Smooth muscle cell (in vitro differentiated cells): ENCODE measurements at regions not wholly inside any gene's neighbourhood (a gene's known extent, or its start where the extent isn't known, plus 50 kb on each side); places are given as distances from the start of the nearest gene placed in this dataset.

Experiments used
- DNase-seq: peaks from one replicate; lab custom pipeline; 2025; ENCODE audit not compliant: unreplicated experiment; lab: John Stamatoyannopoulos, UW
- H2AFZ ChIP-seq: fragments of 200-600 bp; sonication (generic); 2 replicates; pipeline ENCODE4 v1.6.0; 2016; ENCODE audit warnings: antibody characterized with exemption, low read depth, mild to moderate bottlenecking
- H3F3A ChIP-seq: fragments of 200-600 bp; sonication (generic); 2 replicates; pipeline ENCODE4 v1.6.0; 2017; ENCODE audit warnings: antibody characterized with exemption, low read depth
- H3K27ac ChIP-seq: fragments of 200-600 bp; sonication (generic); 2 replicates; pipeline ENCODE4 v1.5.1; 2016; ENCODE audit warnings: low read depth, mild to moderate bottlenecking
- H3K27me3 ChIP-seq: fragments of 200-600 bp; sonication (generic); 2 replicates; pipeline ENCODE4 v1.6.1; 2016; ENCODE audit warnings: low read depth, mild to moderate bottlenecking
- H3K36me3 ChIP-seq: fragments of 200-600 bp; sonication (generic); 2 replicates; pipeline ENCODE4 v1.5.1; 2016; ENCODE audit warnings: low read depth
- H3K4me1 ChIP-seq: fragments of 200-600 bp; sonication (generic); 2 replicates; pipeline ENCODE4 v1.5.1; 2016; ENCODE audit warnings: low read depth
- H3K4me2 ChIP-seq: fragments of 200-600 bp; sonication (generic); 2 replicates; pipeline ENCODE4 v1.6.0; 2016; ENCODE audit warnings: mild to moderate bottlenecking
- H3K4me3 ChIP-seq: fragments of 200-600 bp; sonication (generic); 2 replicates; pipeline ENCODE4 v1.5.1; 2016; ENCODE audit warnings: mild to moderate bottlenecking
- H3K79me2 ChIP-seq: fragments of 200-600 bp; sonication (generic); 2 replicates; pipeline ENCODE4 v1.6.0; 2016; ENCODE audit warnings: low read depth, mild to moderate bottlenecking
- H3K9ac ChIP-seq: fragments of 200-600 bp; sonication (generic); 2 replicates; pipeline ENCODE4 v1.6.0; 2016; ENCODE audit warnings: low read depth
- H3K9me3 ChIP-seq: fragments of 200-600 bp; sonication (generic); replicated peaks from 2 replicates; pipeline ENCODE4 v1.5.1; 2016; ENCODE audit warnings: low read depth
- H4K20me1 ChIP-seq: fragments of 200-600 bp; sonication (generic); 2 replicates; pipeline ENCODE4 v1.6.0; 2016; ENCODE audit warnings: low read depth
- WGBS: methylation state at CpG from one replicate; pipeline ENCODE4 v1.1.7; 2016; ENCODE audit warnings: low lambda C conversion rate; 5-methylcytosine and 5-hydroxymethylcytosine counted together
- TF ChIP-seq, protein P1 (sequence below): fragments of 200-600 bp; sonication (generic); IDR thresholded peaks from 2 replicates; pipeline ENCODE4 v1.5.1; 2017; ENCODE audit warnings: borderline replicate concordance, mild to moderate bottlenecking, antibody characterized with exemption; ENCODE audit not compliant: insufficient read depth, poor library complexity, severe bottlenecking

- no peak for DNase-seq
- no peaks in the 10 kb centered on the region for H3K27me3 ChIP-seq
- H4K20me1 ChIP-seq = no peaks in the 10 kb centered on the region
- H3K9me3 ChIP-seq = no peaks in the 10 kb centered on the region
- H3K9ac ChIP-seq = no peak overlapping the region
- no peaks in the 10 kb centered on the region for H3K79me2 ChIP-seq
- no peaks in the 10 kb centered on the region for H3K4me1 ChIP-seq
- H3F3A ChIP-seq = no peaks in the 10 kb centered on the region
- H3K4me3 ChIP-seq = no peak overlapping the region
- no peak overlapping the region for H2AFZ ChIP-seq
- WGBS = 67% methylated on average over 1 of the region's 1 CpG
- TF ChIP-seq, protein P1, sequence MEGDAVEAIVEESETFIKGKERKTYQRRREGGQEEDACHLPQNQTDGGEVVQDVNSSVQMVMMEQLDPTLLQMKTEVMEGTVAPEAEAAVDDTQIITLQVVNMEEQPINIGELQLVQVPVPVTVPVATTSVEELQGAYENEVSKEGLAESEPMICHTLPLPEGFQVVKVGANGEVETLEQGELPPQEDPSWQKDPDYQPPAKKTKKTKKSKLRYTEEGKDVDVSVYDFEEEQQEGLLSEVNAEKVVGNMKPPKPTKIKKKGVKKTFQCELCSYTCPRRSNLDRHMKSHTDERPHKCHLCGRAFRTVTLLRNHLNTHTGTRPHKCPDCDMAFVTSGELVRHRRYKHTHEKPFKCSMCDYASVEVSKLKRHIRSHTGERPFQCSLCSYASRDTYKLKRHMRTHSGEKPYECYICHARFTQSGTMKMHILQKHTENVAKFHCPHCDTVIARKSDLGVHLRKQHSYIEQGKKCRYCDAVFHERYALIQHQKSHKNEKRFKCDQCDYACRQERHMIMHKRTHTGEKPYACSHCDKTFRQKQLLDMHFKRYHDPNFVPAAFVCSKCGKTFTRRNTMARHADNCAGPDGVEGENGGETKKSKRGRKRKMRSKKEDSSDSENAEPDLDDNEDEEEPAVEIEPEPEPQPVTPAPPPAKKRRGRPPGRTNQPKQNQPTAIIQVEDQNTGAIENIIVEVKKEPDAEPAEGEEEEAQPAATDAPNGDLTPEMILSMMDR = no peak
- no peaks in the 10 kb centered on the region for H3K36me3 ChIP-seq
- no peak overlapping the region for H3K4me2 ChIP-seq
- H3K27ac ChIP-seq = no peak overlapping the region
Measured at GRCh38 chr21:19908390-19908789, 1089.8 kb upstream of the NCAM2 start.

DNA sequence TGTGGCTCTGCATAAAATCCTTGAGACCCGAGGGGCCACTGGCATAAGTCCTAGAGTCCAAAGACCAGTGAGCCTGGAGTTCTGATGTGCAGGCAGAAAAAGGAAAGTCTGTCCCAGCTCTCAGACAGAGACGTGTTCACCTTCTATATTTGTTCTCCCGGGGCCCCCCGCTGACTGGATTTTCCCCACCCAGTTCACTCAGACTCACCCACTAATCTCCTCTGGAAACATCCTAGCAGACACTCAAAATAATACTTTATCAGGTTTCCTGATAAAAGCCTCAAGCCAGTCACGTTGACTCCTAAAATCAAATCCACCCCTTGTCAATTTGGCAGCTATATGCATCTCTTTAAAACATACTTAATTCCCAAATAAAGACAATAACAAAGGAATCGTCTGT is 1084.2 kb upstream of the NCAM2 start:
- no peak overlapping the region for H3K27ac ChIP-seq
- TF ChIP-seq, protein P1 = no peak
- 78% methylated on average over 6 of the region's 6 CpGs for WGBS
- no peaks in the 10 kb centered on the region for H3K4me1 ChIP-seq
- H3K79me2 ChIP-seq = no peaks in the 10 kb centered on the region
- H4K20me1 ChIP-seq = no peaks in the 10 kb centered on the region
- H3K9ac ChIP-seq = no peak overlapping the region
- no peaks in the 10 kb centered on the region for H3K9me3 ChIP-seq
- H3K27me3 ChIP-seq = no peaks in the 10 kb centered on the region
- DNase-seq = no peak
- H3F3A ChIP-seq = no peaks in the 10 kb centered on the region
- H3K4me3 ChIP-seq = no peak overlapping the region
- H2AFZ ChIP-seq = no peak overlapping the region
- H3K36me3 ChIP-seq = no peaks in the 10 kb centered on the region
- H3K4me2 ChIP-seq = no peak overlapping the region

GRCh38 chr21:19921211-19921610 is 1077.0 kb upstream of the NCAM2 start:
- Histone ChIP-seq H3K4me2 (no peak overlapping the region), H3K9me3 (no peaks in the 10 kb centered on the region), H4K20me1 (no peaks in the 10 kb centered on the region), H3K79me2 (no peaks in the 10 kb centered on the region), H3K27me3 (no peaks in the 10 kb centered on the region), H3F3A (no peaks in the 10 kb centered on the region), H3K9ac (no peak overlapping the region), H3K4me1 (no peaks in the 10 kb centered on the region), H2AFZ (no peak overlapping the region), H3K4me3 (no peak overlapping the region), H3K36me3 (no peaks in the 10 kb centered on the region), H3K27ac (no peak overlapping the region)
- TF ChIP-seq, protein P1 = no peak
- no peak for DNase-seq

GRCh38 chr21:19922122-19922521 is 1076.1 kb upstream of the NCAM2 start:
- 82% methylated on average over 3 of the region's 3 CpGs for WGBS
- no peak overlapping the region for H2AFZ ChIP-seq

More at GRCh38 chr21:19922122-19922521, 1076.1 kb upstream of the NCAM2 start:
- no peak overlapping the region for H3K9ac ChIP-seq
- no peak overlapping the region for H3K4me3 ChIP-seq
- H3K9me3 ChIP-seq = no peaks in the 10 kb centered on the region
- H3K4me1 ChIP-seq = no peaks in the 10 kb centered on the region
- TF ChIP-seq, protein P1 = no peak
- H4K20me1 ChIP-seq = no peaks in the 10 kb centered on the region
- H3K27me3 ChIP-seq = no peaks in the 10 kb centered on the region
- H3K36me3 ChIP-seq = no peaks in the 10 kb centered on the region
- no peak for DNase-seq
- no peak overlapping the region for H3K27ac ChIP-seq
- no peaks in the 10 kb centered on the region for H3K79me2 ChIP-seq
- no peak overlapping the region for H3K4me2 ChIP-seq
- H3F3A ChIP-seq = no peaks in the 10 kb centered on the region
